SK-N-SH (cell line): ENCODE measurements at regions not wholly inside any gene's neighbourhood (a gene's known extent, or its start where the extent isn't known, plus 50 kb on each side); places are given as distances from the start of the nearest gene placed in this dataset.

Experiments
- TAF1 ChIP-seq: IDR thresholded peaks from 2 replicates; pipeline ENCODE4 v1.6.1; 2012; ENCODE audit warnings: low read depth, mild to moderate bottlenecking, low read length, moderate library complexity, borderline replicate concordance
- TF ChIP-seq, protein P1 (sequence below): fragments of 200-600 bp; sonication (generic); IDR thresholded peaks from 2 replicates; pipeline ENCODE4 v1.6.1; 2017; ENCODE audit warnings: antibody characterized with exemption, mild to moderate bottlenecking, moderate library complexity

DNA sequence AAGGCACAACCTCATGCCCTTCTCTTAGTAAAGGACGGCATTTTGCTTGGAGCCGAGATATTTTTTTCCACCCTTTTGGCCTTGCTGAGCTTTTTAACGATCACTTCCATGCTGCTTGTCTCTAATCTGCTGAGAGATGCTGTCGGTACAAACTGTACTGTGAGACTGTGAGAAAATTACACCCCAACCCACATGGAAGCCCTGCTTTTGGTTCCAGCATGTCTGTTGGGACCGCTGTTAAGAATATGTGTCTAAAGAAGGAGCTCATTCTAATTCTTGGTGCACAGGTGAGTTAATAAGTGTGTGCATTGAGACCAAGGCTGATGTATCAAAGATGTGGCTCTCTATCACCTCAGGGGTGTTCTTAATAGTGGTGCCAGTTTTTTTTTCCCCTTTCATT lies 304.5 kb upstream of the MAP3K7 start:
- TF ChIP-seq, protein P1, sequence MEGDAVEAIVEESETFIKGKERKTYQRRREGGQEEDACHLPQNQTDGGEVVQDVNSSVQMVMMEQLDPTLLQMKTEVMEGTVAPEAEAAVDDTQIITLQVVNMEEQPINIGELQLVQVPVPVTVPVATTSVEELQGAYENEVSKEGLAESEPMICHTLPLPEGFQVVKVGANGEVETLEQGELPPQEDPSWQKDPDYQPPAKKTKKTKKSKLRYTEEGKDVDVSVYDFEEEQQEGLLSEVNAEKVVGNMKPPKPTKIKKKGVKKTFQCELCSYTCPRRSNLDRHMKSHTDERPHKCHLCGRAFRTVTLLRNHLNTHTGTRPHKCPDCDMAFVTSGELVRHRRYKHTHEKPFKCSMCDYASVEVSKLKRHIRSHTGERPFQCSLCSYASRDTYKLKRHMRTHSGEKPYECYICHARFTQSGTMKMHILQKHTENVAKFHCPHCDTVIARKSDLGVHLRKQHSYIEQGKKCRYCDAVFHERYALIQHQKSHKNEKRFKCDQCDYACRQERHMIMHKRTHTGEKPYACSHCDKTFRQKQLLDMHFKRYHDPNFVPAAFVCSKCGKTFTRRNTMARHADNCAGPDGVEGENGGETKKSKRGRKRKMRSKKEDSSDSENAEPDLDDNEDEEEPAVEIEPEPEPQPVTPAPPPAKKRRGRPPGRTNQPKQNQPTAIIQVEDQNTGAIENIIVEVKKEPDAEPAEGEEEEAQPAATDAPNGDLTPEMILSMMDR: no peak
- no peak for TF ChIP-seq TAF1
